Suprapubic skin (tissue), 4 donors: ENCODE measurements at regions not wholly inside any gene's neighbourhood (a gene's known extent, or its start where the extent isn't known, plus 50 kb on each side); places are given as distances from the start of the nearest gene placed in this dataset.

Source experiments
- CTCF ChIP-seq, 2 donors: fragments of 200-600 bp in 1 of 2; fragments of 450-650 bp in 1 of 2; sonication (generic) in 1 of 2; IDR thresholded peaks; one replicate each; pipeline ENCODE4 v1.5.1; 2016 to 2019; ENCODE audit warnings: antibody characterized with exemption in 2 of 2, mild to moderate bottlenecking in 1 of 2, moderate library complexity in 1 of 2
- EP300 ChIP-seq: sonication (generic); formaldehyde crosslinking; IDR thresholded peaks from one replicate; pipeline ENCODE4 v1.6.1; 2017; ENCODE audit warnings: antibody characterized with exemption
- POLR2A ChIP-seq, 2 donors: fragments of 450-650 bp; IDR thresholded peaks; one replicate each; pipeline ENCODE4 v1.6.1; 2017; ENCODE audit warnings: antibody characterized with exemption in 2 of 2, mild to moderate bottlenecking in 2 of 2, moderate library complexity in 2 of 2
- POLR2AphosphoS5 ChIP-seq, 3 donors: sonication (generic); formaldehyde crosslinking; IDR thresholded peaks; one replicate each; pipeline ENCODE4 v1.6.1; 2017; ENCODE audit warnings: antibody characterized with exemption in 3 of 3

DNA sequence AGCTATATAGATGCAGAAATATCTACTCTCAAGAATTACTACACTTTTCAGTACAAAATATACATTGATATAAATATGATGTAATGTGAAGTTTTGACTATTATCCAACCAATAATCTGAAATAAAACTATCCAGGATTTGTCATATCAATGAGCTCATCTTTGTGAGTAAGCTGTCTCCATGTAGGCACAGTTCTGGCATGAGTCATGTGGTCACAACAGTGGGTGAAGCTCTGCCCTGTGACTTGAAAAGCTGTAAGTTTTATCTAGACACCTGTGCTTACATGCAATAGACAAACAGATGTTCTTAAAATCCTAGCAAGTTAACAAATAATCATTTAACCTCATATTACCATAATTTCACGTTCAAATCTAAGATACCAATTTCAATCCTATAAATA is 192.7 kb downstream of the GABRG1 start:
- TF ChIP-seq CTCF (IDR thresholded peaks at IDR 0.05) = no peak
- no peak for TF ChIP-seq POLR2A (IDR thresholded peaks at IDR 0.05)
- no peak for TF ChIP-seq EP300
- TF ChIP-seq POLR2AphosphoS5 (IDR thresholded peaks at IDR 0.05) = no peak
